ENCODE measurements at regions not wholly inside any gene's neighbourhood (a gene's known extent, or its start where the extent isn't known, plus 50 kb on each side); places are given as distances from the start of the nearest gene placed in this dataset.

DNA sequence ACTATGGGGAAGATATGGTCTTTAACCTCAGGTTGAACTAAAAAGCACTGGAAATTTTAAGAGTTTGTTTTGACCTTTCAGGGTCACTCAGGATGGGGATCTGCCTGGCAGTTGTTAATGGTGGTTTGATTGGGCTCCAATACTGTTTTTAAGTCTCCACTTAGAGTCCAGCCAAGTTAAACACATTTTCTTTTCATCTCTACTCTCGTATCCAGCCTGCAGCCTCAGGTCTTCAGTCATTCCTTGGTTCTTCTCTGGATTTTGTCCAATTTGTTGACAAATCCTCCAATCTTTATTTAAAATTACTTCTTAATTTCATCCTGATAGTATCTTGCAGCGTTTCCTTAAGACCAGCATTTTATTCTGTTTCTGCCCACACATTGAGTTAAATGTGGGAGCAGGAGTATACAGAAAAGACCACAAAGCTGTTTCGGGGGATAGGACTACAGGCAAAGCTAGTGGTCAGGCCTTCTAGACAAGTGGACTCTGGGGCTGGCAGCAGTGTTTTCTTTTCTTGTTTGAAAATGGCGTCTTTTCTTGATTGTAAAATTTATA, 133.2 kb upstream of the INHBA start:
- FAIRE-seq (no peak), DNase-seq (ENCODE audit: extremely low spot score, insufficient read length, low read depth) (no peak)

DNA sequence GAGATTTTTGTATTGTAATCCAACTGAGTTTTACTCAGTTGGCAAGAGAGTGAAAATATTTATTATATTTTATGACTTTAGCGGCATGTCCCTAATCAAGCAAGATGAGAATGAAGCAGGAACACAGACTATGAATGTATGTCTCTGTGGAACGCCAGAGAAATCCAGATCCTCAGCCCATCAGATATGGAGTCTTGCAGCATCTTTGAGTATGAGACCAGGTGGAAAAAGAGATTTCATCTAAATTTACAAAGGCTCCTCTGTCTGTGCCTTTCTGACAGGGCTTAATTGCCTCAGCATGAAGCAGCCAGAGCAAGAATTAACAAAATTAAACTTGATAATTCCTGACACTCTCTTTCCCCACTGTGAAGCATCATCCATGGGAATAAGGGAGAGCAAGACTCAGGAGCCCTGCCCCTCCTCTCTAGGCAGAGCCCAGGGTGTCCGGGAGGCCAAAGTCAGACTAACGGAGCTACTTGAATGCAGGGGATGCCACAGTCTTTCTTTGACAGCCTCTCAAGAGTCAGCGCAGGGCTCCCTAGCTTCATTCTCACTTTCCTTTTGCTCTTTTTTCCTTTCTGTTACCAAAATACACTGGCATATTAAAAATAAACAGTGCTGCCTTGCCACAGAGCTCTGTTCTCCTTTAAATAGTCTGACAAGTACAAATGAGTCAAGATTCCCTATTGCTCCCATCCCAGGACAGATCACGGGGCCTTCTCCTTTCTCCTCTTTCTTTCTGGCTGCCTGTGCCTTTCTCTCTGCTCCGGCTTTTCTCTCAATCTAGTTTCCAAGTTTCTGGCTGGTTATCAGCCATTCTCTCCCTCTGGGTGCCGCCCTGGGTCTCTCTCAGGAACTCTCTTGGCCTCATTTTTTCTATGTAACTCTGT, 132.2 kb upstream of the INHBA start:
- FAIRE-seq (no peak), DNase-seq (ENCODE audit: extremely low spot score, insufficient read length, low read depth) (no peak)

DNA sequence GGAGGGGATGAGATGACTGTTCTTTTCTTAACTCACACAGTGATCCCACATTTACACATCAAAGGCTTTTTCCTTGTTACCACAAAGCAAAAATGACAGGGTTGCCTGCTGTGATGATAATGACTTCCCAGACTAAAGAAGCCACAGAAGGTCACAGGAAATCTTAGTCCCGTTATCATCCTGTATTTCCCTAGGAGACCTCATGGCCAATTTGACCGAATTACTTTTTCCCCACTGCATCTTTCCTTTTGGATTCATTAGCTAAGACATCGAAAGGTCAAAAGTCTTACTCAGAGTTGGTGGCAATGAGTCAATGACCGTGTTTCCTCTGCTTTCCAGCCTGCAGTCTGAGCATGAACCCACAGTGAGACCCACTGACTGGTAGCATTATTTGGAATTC, 130.1 kb upstream of the INHBA start:
- no peak for FAIRE-seq

DNA sequence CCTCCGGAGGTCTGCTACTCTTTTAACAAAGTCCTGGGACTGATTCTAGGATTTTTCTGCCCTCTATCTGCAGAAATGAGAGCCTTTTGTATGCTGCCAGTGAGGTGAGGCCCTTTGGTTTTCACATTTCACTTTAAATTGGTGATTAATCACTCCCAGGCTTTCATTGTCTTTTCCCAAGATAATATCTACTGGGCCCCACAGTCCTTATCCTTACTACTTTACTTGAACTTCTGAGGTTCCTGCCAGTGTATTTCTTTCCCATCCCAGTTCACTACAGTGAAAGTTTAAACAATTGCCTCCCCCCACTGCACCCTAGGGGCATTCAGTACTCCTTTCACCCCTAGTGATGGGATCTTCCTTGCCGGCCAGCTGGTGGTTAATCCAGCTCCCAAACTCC, 127.4 kb upstream of the INHBA start:
- DNase-seq (ENCODE audit: extremely low spot score, insufficient read length, low read depth) (no peak), FAIRE-seq (no peak)

More for the DNA sequence above, 130.1 kb upstream of the INHBA start:
- DNase-seq (ENCODE audit: extremely low spot score, insufficient read length, low read depth) = no peak

DNA sequence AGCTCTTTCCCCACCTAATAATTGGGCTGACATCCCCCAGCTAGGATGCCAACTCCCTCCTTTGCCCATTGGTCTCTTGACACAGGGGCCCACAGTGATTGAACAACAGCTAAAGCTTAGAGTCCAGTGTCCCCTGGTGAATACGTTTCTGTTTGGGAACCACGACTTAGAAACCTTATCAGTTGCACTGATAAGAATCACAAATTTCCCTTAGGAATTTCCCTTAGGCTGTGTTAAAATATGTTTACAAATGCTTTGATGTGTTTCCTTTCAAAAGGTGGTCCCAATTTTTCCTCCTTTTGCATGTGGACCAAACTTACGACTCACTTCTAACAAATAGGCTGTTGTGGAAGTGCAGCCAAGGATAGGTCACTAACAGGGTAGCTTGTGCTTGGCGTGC, 126.0 kb upstream of the INHBA start:
- DNase-seq (ENCODE audit: extremely low spot score, insufficient read length, low read depth) = no peak

DNA sequence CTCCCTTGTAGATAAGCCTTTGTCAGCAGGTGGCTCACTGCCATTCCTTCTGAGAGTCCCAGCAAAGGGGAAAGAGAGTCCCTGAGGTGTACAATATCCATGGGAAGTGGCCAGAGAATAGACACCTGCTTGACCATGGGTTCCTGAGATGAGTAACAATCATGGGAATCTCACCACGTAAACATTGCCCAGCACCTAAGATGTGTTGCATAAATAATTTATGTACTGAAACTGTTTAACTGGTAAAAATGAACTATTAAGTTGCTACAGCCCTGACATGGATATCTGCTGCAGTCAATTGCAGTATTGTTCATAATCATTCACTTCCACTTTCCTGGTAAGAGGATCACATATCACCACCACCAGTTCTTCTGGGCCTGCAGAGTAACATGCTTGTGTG, 123.8 kb upstream of the INHBA start:
- FAIRE-seq = no peak
- DNase-seq (ENCODE audit: extremely low spot score, insufficient read length, low read depth) = no peak

More for the DNA sequence above, 126.0 kb upstream of the INHBA start:
- no peak for FAIRE-seq

DNA sequence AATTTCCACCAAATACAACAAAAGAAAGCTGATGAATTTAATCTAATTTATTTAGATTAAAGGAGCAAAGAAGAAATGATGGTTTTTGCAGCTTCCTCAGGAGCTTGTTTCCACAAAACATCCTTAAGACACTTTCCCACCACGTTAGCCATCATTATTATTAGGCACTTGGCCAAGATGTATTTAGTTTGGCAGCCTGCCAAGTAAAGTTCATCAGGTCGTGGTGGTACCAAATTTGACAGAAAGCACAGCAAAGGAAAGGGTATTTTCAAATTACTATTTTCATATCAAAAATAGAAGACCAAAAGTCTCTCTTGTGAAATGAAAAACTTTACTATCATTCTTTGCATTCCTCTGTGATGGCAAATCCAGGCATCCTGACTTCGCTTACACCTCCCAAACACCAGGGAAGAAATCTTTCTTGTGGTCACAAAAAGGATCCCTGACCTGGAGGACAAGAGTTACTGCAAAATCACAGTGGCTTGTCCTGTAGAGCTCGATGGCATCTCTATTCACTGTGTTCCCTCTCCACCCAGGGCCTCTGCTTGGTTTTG, 123.1 kb upstream of the INHBA start:
- no peak for FAIRE-seq
- DNase-seq (ENCODE audit: extremely low spot score, insufficient read length, low read depth) = no peak

DNA sequence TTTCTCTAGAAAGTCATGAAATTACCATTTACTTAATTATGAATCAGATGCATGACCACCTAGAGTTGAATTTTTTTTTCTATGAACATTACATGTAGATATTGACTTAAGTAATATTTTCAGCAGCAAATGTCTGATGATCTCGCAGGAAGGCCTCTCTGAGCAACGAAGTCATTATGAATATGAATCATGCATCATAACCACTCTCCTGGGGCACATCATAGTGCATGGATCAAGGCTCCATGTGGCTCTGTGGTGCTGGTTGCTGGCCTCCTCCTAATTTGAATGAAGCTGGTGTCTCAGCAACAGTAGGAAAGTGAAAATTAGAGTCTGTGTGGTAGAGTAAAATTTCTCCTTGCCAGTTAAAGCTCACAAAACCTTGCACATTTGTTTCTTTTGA, 121.4 kb upstream of the INHBA start:
- FAIRE-seq (no peak), DNase-seq (ENCODE audit: extremely low spot score, insufficient read length, low read depth) (no peak)

DNA sequence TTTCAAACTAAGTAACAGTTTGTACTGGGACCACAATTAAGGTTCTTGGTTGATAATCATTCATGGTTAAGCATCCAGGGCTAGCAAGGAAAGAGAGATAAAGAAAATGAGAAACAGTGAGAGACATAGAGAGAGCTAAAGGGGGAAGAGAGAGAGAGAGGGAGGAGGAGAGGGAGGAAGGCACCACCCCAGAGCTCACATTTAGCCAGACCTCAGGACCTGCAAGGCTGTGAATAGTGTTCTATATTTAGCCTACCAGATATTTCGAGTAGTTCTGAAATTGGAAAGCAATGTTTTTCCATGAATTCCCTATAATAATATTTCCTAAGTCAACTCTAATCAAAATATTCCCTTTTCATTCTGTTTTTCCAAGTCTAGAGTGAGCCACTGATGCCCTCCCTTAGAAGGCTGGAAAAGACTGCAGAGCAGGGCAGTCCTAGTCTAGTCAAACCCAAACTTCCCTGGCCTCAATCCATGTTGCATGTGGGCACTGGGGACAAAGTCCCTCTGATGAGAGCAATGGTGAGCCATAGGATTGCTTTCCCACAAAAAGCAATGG, 119.4 kb upstream of the INHBA start:
- DNase-seq (ENCODE audit: extremely low spot score, insufficient read length, low read depth) (no peak), FAIRE-seq (no peak)

DNA sequence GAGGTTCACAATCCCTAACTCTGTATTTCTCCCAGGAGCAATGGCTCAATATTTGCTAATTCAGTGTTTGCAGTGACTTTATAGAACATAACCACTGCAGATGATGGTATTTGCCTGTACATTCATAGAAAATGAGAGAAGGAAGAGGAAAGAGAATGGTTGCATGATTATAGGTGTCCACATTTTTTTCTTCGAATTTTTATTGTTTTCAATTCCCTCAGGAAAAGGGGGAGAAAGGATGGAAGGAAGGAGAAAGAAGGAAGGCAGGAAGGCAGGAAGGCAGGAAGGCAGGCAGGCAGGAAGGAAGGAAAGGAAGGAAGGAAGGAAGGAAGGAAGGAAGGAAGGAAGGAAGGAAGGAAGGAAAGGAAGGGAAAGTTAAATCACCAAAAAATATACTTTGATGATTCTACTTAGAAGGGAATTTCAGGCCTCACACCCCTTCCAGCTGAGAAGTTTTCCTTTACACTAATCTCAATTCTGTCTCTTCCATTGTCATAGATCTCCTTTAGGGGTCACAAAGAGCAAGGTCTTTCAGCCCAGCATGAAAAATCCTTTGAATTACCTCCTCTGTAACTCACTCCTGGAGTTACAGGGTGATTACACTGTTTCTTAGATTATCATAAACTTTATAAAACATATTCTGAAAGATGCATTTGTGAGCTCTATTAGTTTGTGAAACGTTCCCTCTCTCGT, 118.8 kb upstream of the INHBA start:
- FAIRE-seq (no peak), DNase-seq (ENCODE audit: extremely low spot score, insufficient read length, low read depth) (no peak)

DNA sequence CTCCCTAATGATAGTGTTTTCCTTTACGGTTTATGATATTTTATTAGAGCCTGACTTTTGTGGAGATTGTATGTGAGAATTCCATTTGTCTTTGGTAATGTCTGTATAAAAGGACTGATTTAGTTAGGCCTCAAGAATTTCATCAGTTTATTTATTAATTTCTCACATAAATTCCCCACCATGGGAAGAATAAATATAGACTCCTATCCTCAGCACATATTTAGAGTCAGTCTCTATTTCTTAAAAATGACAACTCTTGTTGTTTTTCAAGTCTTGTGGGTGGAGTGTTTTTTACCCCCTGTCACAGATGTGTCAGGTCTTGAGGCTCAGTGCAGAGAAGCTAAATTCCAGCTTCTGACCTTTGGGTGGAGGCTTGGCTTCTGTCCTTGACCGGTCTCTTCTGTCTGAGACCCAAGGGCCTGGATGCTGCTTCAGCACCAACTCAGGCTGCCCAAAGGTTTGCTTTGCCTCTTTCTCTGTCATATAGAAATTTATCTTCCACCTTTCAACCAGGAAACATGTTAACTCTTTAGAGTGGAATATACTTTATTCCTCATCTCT, 117.3 kb upstream of the INHBA start:
- FAIRE-seq = no peak

DNA sequence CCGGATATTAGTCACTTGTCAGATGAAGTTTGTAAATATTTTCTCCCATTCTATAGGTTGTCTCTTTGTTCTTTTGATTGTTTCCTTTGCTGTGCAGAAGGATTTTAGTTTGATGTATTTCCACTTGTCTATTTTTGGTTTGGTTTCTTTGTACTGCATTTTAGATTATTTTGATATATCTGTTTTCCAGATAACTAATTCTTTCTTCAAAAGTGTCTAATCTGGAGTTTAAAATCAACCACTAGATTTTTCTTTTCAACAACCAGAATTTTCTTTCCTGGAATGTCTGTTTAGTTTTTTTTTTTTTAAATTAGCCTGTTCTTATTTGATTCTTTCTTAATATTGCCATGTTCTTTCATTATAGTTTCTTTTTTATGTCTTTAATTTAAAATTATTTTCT, 116.8 kb upstream of the INHBA start:
- no peak for DNase-seq (ENCODE audit: extremely low spot score, insufficient read length, low read depth)
- FAIRE-seq = no peak

More for the DNA sequence above, 117.3 kb upstream of the INHBA start:
- no peak for DNase-seq (ENCODE audit: extremely low spot score, insufficient read length, low read depth)

DNA sequence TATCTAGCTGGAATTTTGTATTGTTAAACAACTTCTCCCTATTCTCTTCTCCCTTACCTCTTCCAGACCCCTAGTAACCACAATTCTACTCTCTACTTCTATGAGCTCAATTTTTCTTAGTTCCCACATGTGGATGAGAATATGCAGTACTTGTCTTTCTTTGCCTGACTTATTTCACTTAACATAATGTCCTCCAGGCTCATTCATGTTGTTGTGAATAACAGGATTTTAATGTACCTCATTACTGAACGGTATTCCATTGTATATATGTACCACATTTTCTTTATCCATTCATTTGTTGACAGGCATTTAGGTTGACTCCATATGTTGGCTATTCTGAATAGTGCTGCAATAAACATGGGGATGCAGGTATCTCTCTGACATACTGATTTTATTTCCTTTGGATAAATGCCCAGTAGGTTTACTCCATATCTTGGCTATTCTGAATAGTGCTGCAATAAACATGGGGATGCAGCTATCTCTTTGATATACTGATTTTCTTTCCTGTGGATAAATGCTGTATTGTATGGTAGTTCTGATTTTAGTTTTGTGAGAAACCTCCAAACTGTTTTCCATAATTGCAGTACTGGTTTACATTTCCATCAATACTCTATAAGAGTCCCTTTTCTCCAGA, 116.0 kb upstream of the INHBA start:
- FAIRE-seq (no peak), DNase-seq (ENCODE audit: extremely low spot score, insufficient read length, low read depth) (no peak)

DNA sequence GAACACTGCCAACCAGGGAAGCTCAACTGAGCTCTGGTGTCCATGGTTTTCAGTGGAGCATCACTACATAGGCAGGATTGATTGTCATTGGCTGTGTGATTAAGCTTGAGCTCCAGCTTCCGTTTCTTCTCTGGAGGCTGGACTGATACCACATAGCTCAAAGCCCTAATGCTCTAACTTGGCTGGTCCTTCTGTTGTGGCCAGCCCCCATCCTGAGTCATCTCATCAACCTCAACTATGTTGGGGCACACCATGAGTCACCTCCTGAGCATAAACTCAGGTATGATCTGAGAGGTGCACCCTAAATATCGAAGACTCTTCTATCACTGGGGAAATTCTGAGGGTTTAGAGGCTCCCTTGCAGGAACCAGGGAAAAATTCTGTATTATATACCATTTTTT, 114.5 kb upstream of the INHBA start:
- no peak for FAIRE-seq

DNA sequence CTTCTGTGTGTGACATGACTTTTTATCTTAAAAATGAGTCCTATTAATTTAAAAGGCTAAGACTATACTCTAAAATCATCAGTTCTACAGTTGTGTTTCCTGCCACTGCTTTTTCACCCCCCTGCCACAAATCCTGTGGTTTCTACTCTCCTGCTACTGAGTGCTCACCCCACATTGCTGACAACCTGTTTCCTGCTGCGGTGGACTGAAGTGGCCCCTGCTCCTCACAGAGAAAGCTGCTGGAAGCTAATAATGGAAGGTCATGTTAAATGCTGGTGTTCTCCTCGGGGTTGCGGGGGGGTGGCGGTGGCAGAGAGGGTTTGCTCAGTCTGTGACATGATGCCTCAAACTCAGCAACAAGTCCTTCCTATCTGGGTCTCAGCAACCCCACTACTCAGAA, 113.2 kb upstream of the INHBA start:
- peak; percentile 12 for DNase-seq (ENCODE audit: extremely low spot score, insufficient read length, low read depth)
- FAIRE-seq = peak; percentile 41

More for the DNA sequence above, 114.5 kb upstream of the INHBA start:
- DNase-seq (ENCODE audit: extremely low spot score, insufficient read length, low read depth) = no peak

DNA sequence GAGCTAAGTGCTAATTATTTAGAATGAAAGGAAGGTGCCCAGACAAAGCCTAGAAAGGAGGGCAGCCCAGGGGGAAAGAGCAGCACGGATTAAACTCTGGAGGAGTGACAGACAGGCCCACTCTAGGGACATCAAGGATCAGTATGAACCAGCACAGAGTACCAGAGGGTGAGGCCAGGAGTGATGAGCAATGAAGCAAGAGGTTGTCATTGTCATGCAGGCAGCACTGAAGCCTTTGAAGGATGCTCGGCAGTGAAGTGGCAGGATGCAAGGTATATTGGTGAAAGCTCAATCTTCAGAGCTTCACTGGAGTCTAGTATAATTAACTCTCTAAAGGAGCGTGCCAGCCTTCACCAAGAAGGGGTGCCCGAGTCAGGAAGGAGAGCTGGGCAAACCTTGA, 112.0 kb upstream of the INHBA start:
- no peak for FAIRE-seq
- DNase-seq (ENCODE audit: extremely low spot score, insufficient read length, low read depth) = no peak

DNA sequence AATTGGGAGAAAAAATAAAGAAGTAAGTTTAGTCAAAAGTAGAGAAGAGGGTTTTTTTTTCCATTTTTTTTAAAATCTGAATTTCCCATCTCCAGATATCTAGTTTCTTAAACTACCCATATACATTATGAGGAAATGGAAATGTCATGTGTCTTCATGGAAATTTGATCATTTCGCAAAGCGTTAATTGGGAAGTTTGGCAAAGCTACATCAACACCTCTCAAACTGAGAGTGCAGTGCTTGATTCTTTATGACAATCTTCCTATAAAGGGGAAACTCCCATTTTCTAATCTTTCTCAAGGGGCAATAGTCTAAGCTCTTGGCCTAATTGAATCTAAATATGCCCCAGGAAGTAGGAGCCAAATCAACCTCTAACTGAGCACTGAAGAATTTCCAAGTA, 110.4 kb upstream of the INHBA start:
- FAIRE-seq = no peak

DNA sequence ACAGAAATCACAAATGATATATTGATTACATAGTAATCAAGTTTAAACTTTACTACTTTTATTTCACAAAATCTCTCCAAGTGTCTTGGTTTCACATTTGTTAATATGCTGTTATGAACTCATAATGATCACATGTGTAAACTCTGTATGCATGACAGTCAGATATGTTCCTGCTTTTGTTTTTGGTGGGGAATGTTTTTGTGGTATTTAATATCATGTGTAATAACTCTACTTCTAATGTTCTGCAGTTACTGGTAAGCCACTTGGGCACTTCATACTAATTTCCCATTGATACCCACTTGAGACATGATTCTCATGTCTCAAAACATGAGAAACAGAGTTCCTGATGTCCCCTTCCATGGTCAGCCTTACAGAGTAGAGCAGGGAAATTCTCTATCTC, 109.1 kb upstream of the INHBA start:
- DNase-seq (ENCODE audit: extremely low spot score, insufficient read length, low read depth) (no peak), FAIRE-seq (no peak)

More for the DNA sequence above, 110.4 kb upstream of the INHBA start:
- DNase-seq (ENCODE audit: extremely low spot score, insufficient read length, low read depth) = no peak

DNA sequence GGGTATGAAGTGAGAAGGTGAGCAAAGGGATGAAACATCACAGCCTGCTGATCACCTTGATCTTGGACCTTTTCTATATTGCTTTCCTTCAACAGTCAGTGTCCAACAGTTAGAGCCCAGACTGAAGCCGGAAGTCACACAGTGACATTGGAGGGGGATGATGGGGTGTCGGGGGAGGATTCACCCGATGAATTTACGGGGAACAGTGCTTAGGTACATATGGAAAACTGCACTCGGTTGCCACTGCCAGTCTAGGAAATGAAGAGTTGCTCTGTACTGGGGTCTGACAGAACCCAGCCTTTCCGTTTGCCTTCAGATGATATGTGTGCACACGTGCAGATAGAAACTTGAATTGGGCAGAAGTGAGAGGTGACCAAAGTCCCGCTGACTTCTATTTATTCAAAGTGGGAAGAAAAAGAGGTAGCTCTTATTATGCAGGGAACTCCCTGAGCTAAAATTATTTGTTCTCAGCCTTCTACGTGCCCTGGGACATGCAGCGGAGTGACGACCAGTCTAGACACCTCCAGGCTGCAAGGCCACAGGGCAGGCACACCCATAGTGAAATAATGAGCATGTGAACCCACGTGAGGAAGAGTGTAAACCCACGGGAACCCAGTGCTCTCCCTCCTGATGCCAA, 107.2 kb upstream of the INHBA start:
- peak; percentile 18 for DNase-seq (ENCODE audit: extremely low spot score, insufficient read length, low read depth)
- peak; percentile 78 for FAIRE-seq

All from GM18507 (cell line).